ENCODE measurements at regions not wholly inside any gene's neighbourhood (a gene's known extent, or its start where the extent isn't known, plus 50 kb on each side); places are given as distances from the start of the nearest gene placed in this dataset.

- H3K4me3 ChIP-seq (ENCODE audit: low read length), result no peak overlapping the region
- H2BK15ac ChIP-seq (replicated peaks; ENCODE audit: low read depth), result no peak overlapping the region
- no peak overlapping the region for H3K9ac ChIP-seq (ENCODE audit: low read length)
- H3K27ac ChIP-seq (ENCODE audit: low read depth, low read length), result no peak overlapping the region
- no peak overlapping the region for H2AK5ac ChIP-seq (ENCODE audit: low read length)
- H3K56ac ChIP-seq (ENCODE audit: low read length), result no peak overlapping the region
- H3K27me3 ChIP-seq (ENCODE audit: insufficient read depth, low read length, poor library complexity), result no peaks in the 10 kb centered on the region
- no peak overlapping the region for H4K5ac ChIP-seq (ENCODE audit: low read length)
- H3K18ac ChIP-seq (ENCODE audit: low read length), result no peak overlapping the region
- no peak overlapping the region for H2BK5ac ChIP-seq (ENCODE audit: low read length)
- H3K79me2 ChIP-seq (ENCODE audit: control insufficient read depth, insufficient read depth, low read length), result no peaks in the 10 kb centered on the region
- DNase-seq, result peak; percentile 53
- no peak overlapping the region for H3K4me2 ChIP-seq (ENCODE audit: low read length)
- no peak overlapping the region for H2BK120ac ChIP-seq (ENCODE audit: low read depth, low read length)
- H3K36me3 ChIP-seq (ENCODE audit: control insufficient read depth, insufficient read depth, low read length), result no peaks in the 10 kb centered on the region
- no CpG with 5 or more reads among the region's 7 CpGs for WGBS (ENCODE audit: extremely low coverage, insufficient coverage, low lambda C conversion rate)
- H3K4me1 ChIP-seq (ENCODE audit: control insufficient read depth, low read depth, low read length), result no peaks in the 10 kb centered on the region
- no peaks in the 10 kb centered on the region for H3K79me1 ChIP-seq (ENCODE audit: low read length)
- no peak overlapping the region for H4K8ac ChIP-seq (ENCODE audit: low read depth, low read length)
- no peak overlapping the region for H3K23ac ChIP-seq (ENCODE audit: low read length)
- H3K4ac ChIP-seq (ENCODE audit: low read depth, low read length), result no peak overlapping the region
Measured at GRCh38 chr2:118539290-118539689, 308.2 kb downstream of the EN1 start.

GRCh38 chr2:118536306-118536705 is 311.1 kb downstream of the EN1 start:
- Histone ChIP-seq H3K4me2 (ENCODE audit: low read length) (no peak overlapping the region), H3K4me1 (ENCODE audit: control insufficient read depth, low read depth, low read length) (no peaks in the 10 kb centered on the region), H2BK120ac (ENCODE audit: low read depth, low read length) (no peak overlapping the region), H4K5ac (ENCODE audit: low read length) (no peak overlapping the region), H3K79me1 (ENCODE audit: low read length) (no peaks in the 10 kb centered on the region), H2AK5ac (ENCODE audit: low read length) (no peak overlapping the region), H3K79me2 (ENCODE audit: control insufficient read depth, insufficient read depth, low read length) (no peaks in the 10 kb centered on the region), H3K36me3 (ENCODE audit: control insufficient read depth, insufficient read depth, low read length) (no peaks in the 10 kb centered on the region), H3K27me3 (ENCODE audit: insufficient read depth, low read length, poor library complexity) (no peaks in the 10 kb centered on the region), H4K8ac (ENCODE audit: low read depth, low read length) (no peak overlapping the region), H3K18ac (ENCODE audit: low read length) (no peak overlapping the region), H3K4me3 (ENCODE audit: low read length) (no peak overlapping the region), H3K23ac (ENCODE audit: low read length) (no peak overlapping the region), H3K4ac (ENCODE audit: low read depth, low read length) (no peak overlapping the region), H2BK5ac (ENCODE audit: low read length) (no peak overlapping the region), H3K9ac (ENCODE audit: low read length) (no peak overlapping the region), H3K56ac (ENCODE audit: low read length) (no peak overlapping the region), H2BK15ac (replicated peaks; ENCODE audit: low read depth) (no peak overlapping the region), H3K27ac (ENCODE audit: low read depth, low read length) (no peak overlapping the region)
- no peak for DNase-seq
- no CpG with 5 or more reads among the region's 4 CpGs for WGBS (ENCODE audit: extremely low coverage, insufficient coverage, low lambda C conversion rate)

GRCh38 chr2:118535818-118536212 is 311.6 kb downstream of the EN1 start:
- H3K36me3 ChIP-seq (ENCODE audit: control insufficient read depth, insufficient read depth, low read length), result no peaks in the 10 kb centered on the region
- no CpG with 5 or more reads among the region's 3 CpGs for WGBS (ENCODE audit: extremely low coverage, insufficient coverage, low lambda C conversion rate)
- no peaks in the 10 kb centered on the region for H3K79me1 ChIP-seq (ENCODE audit: low read length)
- H3K4me1 ChIP-seq (ENCODE audit: control insufficient read depth, low read depth, low read length), result no peaks in the 10 kb centered on the region
- no peak overlapping the region for H3K9ac ChIP-seq (ENCODE audit: low read length)
- H3K18ac ChIP-seq (ENCODE audit: low read length), result no peak overlapping the region
- H3K27me3 ChIP-seq (ENCODE audit: insufficient read depth, low read length, poor library complexity), result no peaks in the 10 kb centered on the region
- H3K27ac ChIP-seq (ENCODE audit: low read depth, low read length), result no peak overlapping the region
- no peak overlapping the region for H3K4me2 ChIP-seq (ENCODE audit: low read length)
- H4K8ac ChIP-seq (ENCODE audit: low read depth, low read length), result no peak overlapping the region
- H3K79me2 ChIP-seq (ENCODE audit: control insufficient read depth, insufficient read depth, low read length), result no peaks in the 10 kb centered on the region
- H2BK5ac ChIP-seq (ENCODE audit: low read length), result no peak overlapping the region
- H3K23ac ChIP-seq (ENCODE audit: low read length), result no peak overlapping the region
- H4K5ac ChIP-seq (ENCODE audit: low read length), result no peak overlapping the region
- no peak overlapping the region for H3K4ac ChIP-seq (ENCODE audit: low read depth, low read length)
- no peak overlapping the region for H2AK5ac ChIP-seq (ENCODE audit: low read length)
- no peak overlapping the region for H3K4me3 ChIP-seq (ENCODE audit: low read length)
- H2BK120ac ChIP-seq (ENCODE audit: low read depth, low read length), result no peak overlapping the region
- H2BK15ac ChIP-seq (replicated peaks; ENCODE audit: low read depth), result no peak overlapping the region
- H3K56ac ChIP-seq (ENCODE audit: low read length), result no peak overlapping the region
- no peak for DNase-seq

GRCh38 chr2:118535171-118535817 is 312.2 kb downstream of the EN1 start:
- DNase-seq, result peak; percentile 40
- H3K27ac ChIP-seq (ENCODE audit: low read depth, low read length), result no peak overlapping the region
- H2BK120ac ChIP-seq (ENCODE audit: low read depth, low read length), result no peak overlapping the region
- no peak overlapping the region for H2BK15ac ChIP-seq (replicated peaks; ENCODE audit: low read depth)
- no peaks in the 10 kb centered on the region for H3K4me1 ChIP-seq (ENCODE audit: control insufficient read depth, low read depth, low read length)
- no peak overlapping the region for H2AK5ac ChIP-seq (ENCODE audit: low read length)
- no peaks in the 10 kb centered on the region for H3K79me2 ChIP-seq (ENCODE audit: control insufficient read depth, insufficient read depth, low read length)
- H3K23ac ChIP-seq (ENCODE audit: low read length), result no peak overlapping the region
- no peaks in the 10 kb centered on the region for H3K79me1 ChIP-seq (ENCODE audit: low read length)
- no peak overlapping the region for H3K4me2 ChIP-seq (ENCODE audit: low read length)
- H3K18ac ChIP-seq (ENCODE audit: low read length), result no peak overlapping the region
- H4K8ac ChIP-seq (ENCODE audit: low read depth, low read length), result no peak overlapping the region
- no peak overlapping the region for H3K4ac ChIP-seq (ENCODE audit: low read depth, low read length)
- H3K9ac ChIP-seq (ENCODE audit: low read length), result no peak overlapping the region
- no peaks in the 10 kb centered on the region for H3K36me3 ChIP-seq (ENCODE audit: control insufficient read depth, insufficient read depth, low read length)
- no CpG with 5 or more reads among the region's 7 CpGs for WGBS (ENCODE audit: extremely low coverage, insufficient coverage, low lambda C conversion rate)
- no peak overlapping the region for H4K5ac ChIP-seq (ENCODE audit: low read length)
- H3K4me3 ChIP-seq (ENCODE audit: low read length), result no peak overlapping the region
- H3K27me3 ChIP-seq (ENCODE audit: insufficient read depth, low read length, poor library complexity), result no peaks in the 10 kb centered on the region
- H3K56ac ChIP-seq (ENCODE audit: low read length), result no peak overlapping the region
- no peak overlapping the region for H2BK5ac ChIP-seq (ENCODE audit: low read length)

GRCh38 chr2:118530976-118531375 is 316.5 kb downstream of the EN1 start:
- Histone ChIP-seq H2AK5ac (ENCODE audit: low read length) (no peak overlapping the region), H3K36me3 (ENCODE audit: control insufficient read depth, insufficient read depth, low read length) (no peaks in the 10 kb centered on the region), H3K79me1 (ENCODE audit: low read length) (no peaks in the 10 kb centered on the region), H3K4me3 (ENCODE audit: low read length) (no peak overlapping the region), H3K4me2 (ENCODE audit: low read length) (no peak overlapping the region), H3K4ac (ENCODE audit: low read depth, low read length) (no peak overlapping the region), H3K18ac (ENCODE audit: low read length) (no peak overlapping the region), H3K79me2 (ENCODE audit: control insufficient read depth, insufficient read depth, low read length) (no peaks in the 10 kb centered on the region), H3K4me1 (ENCODE audit: control insufficient read depth, low read depth, low read length) (no peaks in the 10 kb centered on the region), H2BK15ac (replicated peaks; ENCODE audit: low read depth) (no peak overlapping the region), H3K23ac (ENCODE audit: low read length) (no peak overlapping the region), H3K9ac (ENCODE audit: low read length) (no peak overlapping the region), H2BK120ac (ENCODE audit: low read depth, low read length) (no peak overlapping the region), H4K8ac (ENCODE audit: low read depth, low read length) (no peak overlapping the region), H2BK5ac (ENCODE audit: low read length) (no peak overlapping the region), H3K56ac (ENCODE audit: low read length) (no peak overlapping the region), H3K27ac (ENCODE audit: low read depth, low read length) (no peak overlapping the region), H3K27me3 (ENCODE audit: insufficient read depth, low read length, poor library complexity) (no peaks in the 10 kb centered on the region), H4K5ac (ENCODE audit: low read length) (no peak overlapping the region)
- peak; percentile 7 for DNase-seq
- WGBS (ENCODE audit: extremely low coverage, insufficient coverage, low lambda C conversion rate), result no CpG with 5 or more reads among the region's 6 CpGs
